SK-N-SH treated with all-trans-retinoic acid at 6 μM for 48 hours (cell line): ENCODE measurements at regions not wholly inside any gene's neighbourhood (a gene's known extent, or its start where the extent isn't known, plus 50 kb on each side); places are given as distances from the start of the nearest gene placed in this dataset.
A peak's percentile ranks its signal among the peaks of the same experiment; 100 is the strongest.

Source experiments
- ATAC-seq: fragments of 200-7000 bp; cut with Tn5 transposase; 3 replicates; pipeline ENCODE4 v1.9.1; 2020; ENCODE audit warnings: mild to moderate bottlenecking, moderate library complexity
- ARNTL ChIP-seq: fragments of 450-650 bp; formaldehyde crosslinking; IDR thresholded peaks from 2 replicates; pipeline ENCODE4 v1.5.0; 2020; ENCODE audit warnings: low read depth, mild to moderate bottlenecking, moderate library complexity, borderline replicate concordance
- BACH2 ChIP-seq: fragments of 250-450 bp; sonication (Bioruptor Pico); IDR thresholded peaks from 2 replicates; pipeline ENCODE4 v1.9.0; 2021; ENCODE audit warnings: mild to moderate bottlenecking, borderline replicate concordance
- CREB5 ChIP-seq: fragments of 250-450 bp; sonication (Bioruptor Pico); IDR thresholded peaks from 2 replicates; pipeline ENCODE4 v1.5.1; 2020; ENCODE audit warnings: low read depth, mild to moderate bottlenecking, moderate library complexity
- CSDC2 ChIP-seq: fragments of 250-450 bp; sonication (Bioruptor Pico); IDR thresholded peaks from 2 replicates; pipeline ENCODE4 v1.5.0; 2020; ENCODE audit warnings: mild to moderate bottlenecking, moderate library complexity
- ESRRG ChIP-seq: fragments of 250-450 bp; sonication (Bioruptor Pico); IDR thresholded peaks from 2 replicates; pipeline ENCODE4 v1.6.1; 2021; ENCODE audit warnings: mild to moderate bottlenecking
- GLIS3 ChIP-seq: fragments of 250-450 bp; sonication (Bioruptor Pico); IDR thresholded peaks from 2 replicates; pipeline ENCODE4 v1.5.0; 2020; ENCODE audit warnings: mild to moderate bottlenecking, moderate library complexity
- ISL1 ChIP-seq: fragments of 250-450 bp; sonication (Bioruptor Pico); IDR thresholded peaks from 2 replicates; pipeline ENCODE4 v2.1.2; 2022; ENCODE audit warnings: mild to moderate bottlenecking, moderate library complexity
- OSR1 ChIP-seq: fragments of 250-450 bp; sonication (Bioruptor Pico); IDR thresholded peaks from 2 replicates; pipeline ENCODE4 v1.8.0; 2022; ENCODE audit warnings: moderate library complexity, mild to moderate bottlenecking, inconsistent platforms
- PATZ1 ChIP-seq: fragments of 250-450 bp; sonication (Bioruptor Pico); IDR thresholded peaks from 2 replicates; pipeline ENCODE4 v1.8.0; 2020; ENCODE audit warnings: mild to moderate bottlenecking, moderate library complexity, borderline replicate concordance
- PPARA ChIP-seq: fragments of 250-450 bp; sonication (Bioruptor Pico); IDR thresholded peaks from 2 replicates; pipeline ENCODE4 v1.5.0; 2020; ENCODE audit warnings: mild to moderate bottlenecking, borderline replicate concordance
- RARB ChIP-seq: fragments of 250-450 bp; sonication (Bioruptor Pico); IDR thresholded peaks from 2 replicates; pipeline ENCODE4 v1.8.0; 2021; ENCODE audit warnings: mild to moderate bottlenecking, moderate library complexity
- SNAI2 ChIP-seq: fragments of 250-450 bp; sonication (Bioruptor Pico); IDR thresholded peaks from 2 replicates; pipeline ENCODE4 v1.5.0; 2020; ENCODE audit warnings: mild to moderate bottlenecking, moderate library complexity
- TCF4 ChIP-seq: fragments of 250-450 bp; sonication (Bioruptor Pico); IDR thresholded peaks from 2 replicates; pipeline ENCODE4 v1.8.0; 2021; ENCODE audit warnings: mild to moderate bottlenecking, moderate library complexity, borderline replicate concordance
- TOX ChIP-seq: fragments of 250-450 bp; sonication (Bioruptor Pico); IDR thresholded peaks from 2 replicates; pipeline ENCODE4 v1.8.0; 2021; ENCODE audit warnings: mild to moderate bottlenecking, moderate library complexity, borderline replicate concordance
- TSHZ2 ChIP-seq: fragments of 250-450 bp; sonication (Bioruptor Pico); IDR thresholded peaks from 2 replicates; pipeline ENCODE4 v1.5.0; 2020; ENCODE audit warnings: mild to moderate bottlenecking, moderate library complexity
- ZC3H10 ChIP-seq: fragments of 250-450 bp; sonication (Bioruptor Pico); IDR thresholded peaks from 2 replicates; pipeline ENCODE4 v1.5.1; 2021; ENCODE audit warnings: mild to moderate bottlenecking, moderate library complexity
- ZFP3 ChIP-seq: fragments of 250-450 bp; sonication (Bioruptor Pico); IDR thresholded peaks from 2 replicates; pipeline ENCODE4 v1.5.0; 2020; ENCODE audit warnings: mild to moderate bottlenecking, moderate library complexity
- ZFP30 ChIP-seq: fragments of 450-650 bp; formaldehyde crosslinking; IDR thresholded peaks from 2 replicates; pipeline ENCODE4 v1.5.0; 2022; ENCODE audit warnings: mild to moderate bottlenecking, moderate library complexity
- ZNF565 ChIP-seq: fragments of 450-650 bp; formaldehyde crosslinking; conservative IDR thresholded peaks from 2 replicates; pipeline ENCODE4 v1.5.0; 2020; ENCODE audit warnings: low read depth, mild to moderate bottlenecking, moderate library complexity
- ZNF8 ChIP-seq: fragments of 450-650 bp; formaldehyde crosslinking; IDR thresholded peaks from 2 replicates; pipeline ENCODE4 v1.5.0; 2020; ENCODE audit warnings: mild to moderate bottlenecking, moderate library complexity
- TF ChIP-seq, protein P1 (sequence below): fragments of 250-450 bp; sonication (Bioruptor Pico); IDR thresholded peaks from 2 replicates; pipeline ENCODE4 v1.8.0; 2021; ENCODE audit warnings: low read depth, mild to moderate bottlenecking, moderate library complexity, borderline replicate concordance
- TF ChIP-seq, protein P2 (sequence below): fragments of 250-450 bp; sonication (Bioruptor Pico); IDR thresholded peaks from 2 replicates; pipeline ENCODE4 v1.5.1; 2021; ENCODE audit warnings: mild to moderate bottlenecking, moderate library complexity

DNA sequence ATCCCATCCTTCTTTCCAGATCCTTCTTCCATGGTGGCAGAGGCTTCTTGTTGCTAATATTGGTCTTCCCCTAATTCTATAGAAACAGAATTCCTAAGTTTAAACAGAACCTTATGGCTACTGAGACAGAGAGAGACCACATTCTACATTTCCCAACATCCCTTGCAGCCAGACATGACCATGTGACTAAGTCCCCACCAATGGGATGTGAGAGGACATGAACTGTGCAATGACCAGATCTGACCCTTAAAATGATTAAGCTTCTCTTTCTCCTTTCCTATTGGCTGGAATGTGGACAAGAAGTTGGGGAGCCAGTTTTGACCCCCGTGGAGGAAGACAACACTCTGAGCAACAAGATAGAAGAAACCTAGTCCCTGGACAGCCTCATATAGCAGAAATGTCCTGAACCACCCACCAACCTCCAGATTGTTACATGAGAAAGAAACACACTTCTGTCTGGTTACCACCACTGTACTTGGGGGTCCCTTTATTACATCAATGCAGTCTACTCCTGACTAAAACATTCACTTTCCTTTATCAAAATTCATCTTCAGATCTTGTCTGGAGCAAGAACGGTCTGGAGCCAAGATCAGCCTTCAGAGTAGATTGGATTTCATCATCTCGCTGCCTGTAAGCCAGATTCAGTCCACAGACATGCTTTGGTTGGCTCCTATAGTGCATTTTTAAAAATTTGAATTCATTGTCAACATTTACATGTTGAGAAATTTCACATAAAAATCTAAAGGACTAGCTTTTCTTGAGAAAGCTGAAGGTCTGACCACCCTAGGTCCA is 183.9 kb downstream of the SHQ1 start:
- ATAC-seq: no peak
- no peak for TF ChIP-seq BACH2 (CRISPR knock-in tag)
- no peak for TF ChIP-seq CREB5 (CRISPR knock-in tag)

- TF ChIP-seq TOX (CRISPR knock-in tag) (no peak), ZNF565 (CRISPR knock-in tag) (no peak), ESRRG (CRISPR knock-in tag) (no peak), RARB (CRISPR knock-in tag) (no peak), SNAI2 (CRISPR knock-in tag) (no peak), ARNTL (CRISPR knock-in tag) (no peak), ZC3H10 (CRISPR knock-in tag) (no peak), BACH2 (CRISPR knock-in tag) (no peak), TCF4 (CRISPR knock-in tag) (no peak), ZFP3 (CRISPR knock-in tag) (no peak), PATZ1 (CRISPR knock-in tag) (no peak), CREB5 (CRISPR knock-in tag) (no peak), TSHZ2 (CRISPR knock-in tag) (no peak), ZFP30 (no peak), PPARA (CRISPR knock-in tag) (no peak), CSDC2 (CRISPR knock-in tag) (no peak), ISL1 (no peak), GLIS3 (CRISPR knock-in tag) (no peak), OSR1 (CRISPR knock-in tag) (no peak)
- TF ChIP-seq, protein P1, sequence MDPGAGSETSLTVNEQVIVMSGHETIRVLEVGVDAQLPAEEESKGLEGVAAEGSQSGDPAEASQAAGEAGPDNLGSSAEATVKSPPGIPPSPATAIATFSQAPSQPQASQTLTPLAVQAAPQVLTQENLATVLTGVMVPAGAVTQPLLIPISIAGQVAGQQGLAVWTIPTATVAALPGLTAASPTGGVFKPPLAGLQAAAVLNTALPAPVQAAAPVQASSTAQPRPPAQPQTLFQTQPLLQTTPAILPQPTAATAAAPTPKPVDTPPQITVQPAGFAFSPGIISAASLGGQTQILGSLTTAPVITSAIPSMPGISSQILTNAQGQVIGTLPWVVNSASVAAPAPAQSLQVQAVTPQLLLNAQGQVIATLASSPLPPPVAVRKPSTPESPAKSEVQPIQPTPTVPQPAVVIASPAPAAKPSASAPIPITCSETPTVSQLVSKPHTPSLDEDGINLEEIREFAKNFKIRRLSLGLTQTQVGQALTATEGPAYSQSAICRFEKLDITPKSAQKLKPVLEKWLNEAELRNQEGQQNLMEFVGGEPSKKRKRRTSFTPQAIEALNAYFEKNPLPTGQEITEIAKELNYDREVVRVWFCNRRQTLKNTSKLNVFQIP: no peak
- no peak for ATAC-seq
Observed at GRCh38 chr3:72663429-72663828, 184.8 kb downstream of the SHQ1 start.

GRCh38 chr3:72661115-72661457 is 187.2 kb downstream of the SHQ1 start:
- peak; percentile 99 for ATAC-seq
- TF ChIP-seq ZNF8 (CRISPR knock-in tag): no peak
- TF ChIP-seq ZFP30: no peak
- no peak for TF ChIP-seq ARNTL (CRISPR knock-in tag)
- peak; percentile 93 for TF ChIP-seq TSHZ2 (CRISPR knock-in tag)
- TF ChIP-seq PPARA (CRISPR knock-in tag): no peak
- TF ChIP-seq ZC3H10 (CRISPR knock-in tag): no peak
- TF ChIP-seq RARB (CRISPR knock-in tag): no peak
- TF ChIP-seq, protein P2, sequence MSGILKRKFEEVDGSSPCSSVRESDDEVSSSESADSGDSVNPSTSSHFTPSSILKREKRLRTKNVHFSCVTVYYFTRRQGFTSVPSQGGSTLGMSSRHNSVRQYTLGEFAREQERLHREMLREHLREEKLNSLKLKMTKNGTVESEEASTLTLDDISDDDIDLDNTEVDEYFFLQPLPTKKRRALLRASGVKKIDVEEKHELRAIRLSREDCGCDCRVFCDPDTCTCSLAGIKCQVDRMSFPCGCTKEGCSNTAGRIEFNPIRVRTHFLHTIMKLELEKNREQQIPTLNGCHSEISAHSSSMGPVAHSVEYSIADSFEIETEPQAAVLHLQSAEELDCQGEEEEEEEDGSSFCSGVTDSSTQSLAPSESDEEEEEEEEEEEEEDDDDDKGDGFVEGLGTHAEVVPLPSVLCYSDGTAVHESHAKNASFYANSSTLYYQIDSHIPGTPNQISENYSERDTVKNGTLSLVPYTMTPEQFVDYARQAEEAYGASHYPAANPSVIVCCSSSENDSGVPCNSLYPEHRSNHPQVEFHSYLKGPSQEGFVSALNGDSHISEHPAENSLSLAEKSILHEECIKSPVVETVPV (CRISPR knock-in tag): no peak
- TF ChIP-seq GLIS3 (CRISPR knock-in tag): no peak
- TF ChIP-seq CSDC2 (CRISPR knock-in tag): no peak
- TF ChIP-seq, protein P1: no peak
